ENCODE measurements at regions not wholly inside any gene's neighbourhood (a gene's known extent, or its start where the extent isn't known, plus 50 kb on each side); places are given as distances from the start of the nearest gene placed in this dataset.

- Histone ChIP-seq H4K20me1 (replicated peaks in 1 of 2; ENCODE audit: control insufficient read depth in 1 of 2, insufficient read depth in 2 of 2, low read length in 2 of 2) (no peaks in the 10 kb centered on the region), H4K8ac (ENCODE audit: extremely low read depth, insufficient read depth, low read length) (no peak overlapping the region), H3K23ac (ENCODE audit: insufficient read length) (no peak overlapping the region), H4K91ac (replicated peaks; ENCODE audit: insufficient read length, low read length) (no peak overlapping the region), H3K4me3 (ENCODE audit: extremely low read depth in 1 of 4, insufficient read depth in 2 of 4, low read depth in 3 of 4, low read length in 4 of 4) (no peak overlapping the region), H2BK15ac (ENCODE audit: low read length) (no peak overlapping the region), H3K23me2 (ENCODE audit: low read depth, low read length) (no peaks in the 10 kb centered on the region), H3K4me1 (replicated peaks in 1 of 4; ENCODE audit: control insufficient read depth in 3 of 4, insufficient read depth in 4 of 4, low read length in 3 of 4) (peaks cover 0 to 11% (median 3%) of the 10 kb centered on the region in 4 experiments; a peak in 3 of 7 replicates), H2AFZ (ENCODE audit: low read length) (0 out of 2 replicates have a peak overlapping the region, but pooled peaks have one; percentile 31), H2BK20ac (ENCODE audit: low read length) (no peak overlapping the region), H3K27me3 (replicated peaks in 1 of 4; ENCODE audit: control insufficient read depth in 3 of 4, extremely low read depth in 1 of 4, insufficient read depth in 3 of 4, low read length in 3 of 4) (no peaks in the 10 kb centered on the region; a peak in 1 of 7 replicates), H3K56ac (replicated peaks; ENCODE audit: insufficient read length, low read depth, low read length) (no peak overlapping the region), H2BK5ac (ENCODE audit: low read depth, low read length) (no peak overlapping the region), H3K79me2 (ENCODE audit: control insufficient read depth in 1 of 2, insufficient read depth in 2 of 2, low read length in 2 of 2) (no peaks in the 10 kb centered on the region), H3K18ac (ENCODE audit: extremely low read depth, low read length) (no peak overlapping the region), H3K79me1 (ENCODE audit: low read depth, low read length) (no peaks in the 10 kb centered on the region), H4K5ac (ENCODE audit: insufficient read length, low read depth, low read length) (no peak overlapping the region), H3K27ac (ENCODE audit: low read depth, low read length) (no peak overlapping the region), H3K36me3 (ENCODE audit: control insufficient read depth in 2 of 4, insufficient read depth in 4 of 4, low read length in 3 of 4) (no peaks in the 10 kb centered on the region), H2BK12ac (ENCODE audit: low read depth, low read length) (no peak overlapping the region), H3K14ac (ENCODE audit: insufficient read length) (no peak overlapping the region), H2BK120ac (replicated peaks; ENCODE audit: low read depth, low read length) (no peak overlapping the region), H3K9me3 (ENCODE audit: insufficient read depth in 2 of 2, low read depth in 1 of 2, low read length in 1 of 2) (no peaks in the 10 kb centered on the region), H3K4me2 (ENCODE audit: insufficient read depth in 1 of 2, low read depth in 2 of 2, low read length in 2 of 2) (no peak overlapping the region), H2AK5ac (ENCODE audit: low read depth, low read length) (no peak overlapping the region), H3K4ac (replicated peaks; ENCODE audit: insufficient read length, low read depth, low read length) (no peak overlapping the region), H3K9ac (replicated peaks in 1 of 4; ENCODE audit: extremely low read depth in 1 of 4, low read depth in 3 of 4, low read length in 3 of 4) (no peak overlapping the region)
- CTCF ChIA-PET (ENCODE audit: partially characterized antibody): interaction anchor here (1.0 to 9.3 kb wide), 4 partner anchors 14 to 309 kb away, joined by 3 to 90 read pairs (median 4); no protein-coding TSS in a partner anchor
- POLR2A ChIA-PET (ENCODE audit: partially characterized antibody): interaction anchor here (1.6 kb wide), 1 partner anchor 11 kb away, joined by 4 read pairs; no protein-coding TSS in a partner anchor
- 94% methylated on average over 1 of the region's 1 CpG; no CpG with 5 or more reads in 1 of the 2 experiments for WGBS, 2 experiments (ENCODE audit: extremely low coverage in 1 of 2, insufficient coverage in 1 of 2, insufficient read length in 1 of 2, insufficient replicate concordance in 2 of 2, low coverage in 1 of 2, low lambda C conversion rate in 2 of 2, missing lambda C conversion rate in 1 of 2)
- TF ChIP-seq TEAD4 (IDR thresholded peaks at IDR 0.05; ENCODE audit: low read depth, low read length) (0 out of 2 replicates have a peak, but pooled peaks have one; percentile 71), EP300 (IDR thresholded peaks at IDR 0.05; ENCODE audit: borderline replicate concordance in 1 of 2, low read depth in 2 of 2, low read length in 2 of 2) (no peak), FOSL1 (IDR thresholded peaks at IDR 0.05; ENCODE audit: insufficient read depth, low read depth, low read length) (no peak)
- DNase-seq (ENCODE audit: low read depth in 1 of 2, low spot score in 2 of 2): no peak
- no peak for FAIRE-seq
Observed at GRCh38 chr13:97127842-97128241, 94.3 kb upstream of the MBNL2 start.
